ENCODE measurements at regions not wholly inside any gene's neighbourhood (a gene's known extent, or its start where the extent isn't known, plus 50 kb on each side); places are given as distances from the start of the nearest gene placed in this dataset.
"Not testable (repeated sequence)": the region's sequence is repeated elsewhere in the genome, so short reads cannot be mapped to it uniquely, and the experiment has no call there.

- not testable (repeated sequence) for DNase-seq
These were observed 286.9 kb downstream of the ANAPC1 start for GRCh38 chr2:111596808-111597705.

- not testable (repeated sequence) for DNase-seq
These were observed 285.0 kb downstream of the ANAPC1 start for GRCh38 chr2:111598944-111599343.

GRCh38 chr2:111602259-111602658 is 281.7 kb downstream of the ANAPC1 start:
- DNase-seq = not testable (repeated sequence)

GRCh38 chr2:111605798-111606197 is 278.2 kb downstream of the ANAPC1 start:
- not testable (repeated sequence) for DNase-seq

GRCh38 chr2:111606632-111607031 is 277.4 kb downstream of the ANAPC1 start:
- not testable (repeated sequence) for DNase-seq

- not testable (repeated sequence) for DNase-seq
These were observed 274.7 kb downstream of the ANAPC1 start for GRCh38 chr2:111609146-111609844.

GRCh38 chr2:111610035-111610434 is 274.0 kb downstream of the ANAPC1 start:
- not testable (repeated sequence) for DNase-seq

- no peak for DNase-seq
These were observed 267.3 kb downstream of the ANAPC1 start for GRCh38 chr2:111616651-111617218.

- no peak for DNase-seq
These were observed 266.4 kb downstream of the ANAPC1 start for GRCh38 chr2:111617299-111618225.

GRCh38 chr2:111618226-111618977 is 265.6 kb downstream of the ANAPC1 start:
- no peak for DNase-seq

GRCh38 chr2:111618978-111619902 is 264.8 kb downstream of the ANAPC1 start:
- DNase-seq = no peak

GRCh38 chr2:111620281-111620680 is 263.7 kb downstream of the ANAPC1 start:
- DNase-seq = no peak

GRCh38 chr2:111622859-111623258 is 261.1 kb downstream of the ANAPC1 start:
- DNase-seq = no peak

GRCh38 chr2:111623380-111623779 is 260.6 kb downstream of the ANAPC1 start:
- DNase-seq = no peak

GRCh38 chr2:111624411-111625156 is 259.4 kb downstream of the ANAPC1 start:
- DNase-seq = no peak

GRCh38 chr2:111625157-111625537 is 258.8 kb downstream of the ANAPC1 start:
- not testable (repeated sequence) for DNase-seq

GRCh38 chr2:111626037-111626864 is 257.7 kb downstream of the ANAPC1 start:
- DNase-seq = no peak

- no peak for DNase-seq
These were observed 257.2 kb downstream of the ANAPC1 start for GRCh38 chr2:111626865-111627163.

GRCh38 chr2:111627256-111627655 is 256.7 kb downstream of the ANAPC1 start:
- DNase-seq = no peak
